GM23338 (cell line): ENCODE measurements at regions not wholly inside any gene's neighbourhood (a gene's known extent, or its start where the extent isn't known, plus 50 kb on each side); places are given as distances from the start of the nearest gene placed in this dataset.

Experiments
- ATAC-seq: fragments of 200-7000 bp; cut with Tn5 transposase; 3 replicates; pipeline ENCODE4 v1.9.1; 2020
- DNase-seq: peaks from one replicate; pipeline ENCODE4 v3.0.0-alpha.2; 2015; ENCODE audit warnings: low spot score
- H2AFZ ChIP-seq: fragments of 200-600 bp; sonication (generic); 2 replicates; pipeline ENCODE4 v1.8.0; 2016; ENCODE audit warnings: antibody characterized with exemption, mild to moderate bottlenecking, moderate library complexity
- H3F3A ChIP-seq: fragments of 200-600 bp; sonication (generic); replicated peaks from 2 replicates; pipeline ENCODE4 v1.8.0; 2017; ENCODE audit warnings: antibody characterized with exemption, mixed run types, low read depth
- H3K27ac ChIP-seq: fragments of 200-600 bp; sonication (generic); 2 replicates; pipeline ENCODE4 v1.6.1; 2016; ENCODE audit warnings: low read depth
- H3K27me3 ChIP-seq: fragments of 200-600 bp; sonication (generic); 2 replicates; pipeline ENCODE4 v1.8.0; 2016; ENCODE audit warnings: mild to moderate bottlenecking, mixed run types, moderate library complexity; ENCODE audit not compliant: insufficient read depth
- H3K36me3 ChIP-seq: fragments of 200-600 bp; sonication (generic); 2 replicates; pipeline ENCODE4 v1.8.0; 2016; ENCODE audit warnings: mild to moderate bottlenecking; ENCODE audit not compliant: insufficient read depth
- H3K4me1 ChIP-seq: fragments of 200-600 bp; sonication (generic); 2 replicates; pipeline ENCODE4 v1.8.0; 2016; ENCODE audit warnings: mild to moderate bottlenecking, moderate library complexity; ENCODE audit not compliant: insufficient read depth
- H3K4me2 ChIP-seq: fragments of 200-600 bp; sonication (generic); 2 replicates; pipeline ENCODE4 v1.7.1; 2017; ENCODE audit warnings: mixed run types
- H3K4me3 ChIP-seq: fragments of 200-600 bp; sonication (generic); 2 replicates; pipeline ENCODE4 v1.6.1; 2016; ENCODE audit warnings: mixed run types
- H3K79me2 ChIP-seq: fragments of 200-600 bp; sonication (generic); replicated peaks from 2 replicates; pipeline ENCODE4 v1.8.0; 2017; ENCODE audit warnings: mild to moderate bottlenecking; ENCODE audit not compliant: insufficient read depth
- H3K9me2 ChIP-seq: fragments of 200-600 bp; sonication (generic); 2 replicates; pipeline ENCODE4 v1.8.0; 2017; ENCODE audit not compliant: insufficient read depth
- H4K20me1 ChIP-seq: fragments of 200-600 bp; sonication (generic); replicated peaks from 2 replicates; pipeline ENCODE4 v1.8.0; 2017; ENCODE audit warnings: mild to moderate bottlenecking; ENCODE audit not compliant: insufficient read depth
- H3K27ac Mint-ChIP-seq: 2 replicates; pipeline ENCODE4 v1.8.0; 2020; ENCODE audit warnings: inconsistent platforms, mild to moderate bottlenecking, moderate library complexity, mixed read lengths
- H3K27me3 Mint-ChIP-seq: 3 replicates; pipeline ENCODE4 v1.8.0; 2022; ENCODE audit warnings: low read depth, mild to moderate bottlenecking, moderate library complexity, mixed read lengths, inconsistent platforms; ENCODE audit not compliant: insufficient read depth, poor library complexity
- H3K36me3 Mint-ChIP-seq: 3 replicates; pipeline ENCODE4 v1.8.0; 2021; ENCODE audit warnings: low read depth, mild to moderate bottlenecking, inconsistent platforms, moderate library complexity, mixed read lengths
- H3K4me1 Mint-ChIP-seq: 3 replicates; pipeline ENCODE4 v1.8.0; 2020; ENCODE audit warnings: mild to moderate bottlenecking, inconsistent platforms, mixed read lengths
- H3K4me3 Mint-ChIP-seq: 3 replicates; pipeline ENCODE4 v1.8.0; 2021; ENCODE audit warnings: moderate library complexity, mild to moderate bottlenecking, inconsistent platforms, mixed read lengths
- H3K9me3 Mint-ChIP-seq: 3 replicates; pipeline ENCODE4 v1.8.0; 2020; ENCODE audit warnings: moderate library complexity, mild to moderate bottlenecking, inconsistent platforms, mixed read lengths
- CREB1 ChIP-seq: fragments of 250-450 bp; sonication (Bioruptor Pico); IDR thresholded peaks from 2 replicates; pipeline ENCODE4 v1.5.0; 2020; ENCODE audit warnings: low read depth, mild to moderate bottlenecking, moderate library complexity
- CTCF ChIP-seq, 2 experiments: fragments of 200-600 bp in 1 of 2; sonication (generic) in 1 of 2; conservative IDR thresholded peaks; 2 replicates each; pipeline versions ENCODE4 v1.5.1 to v1.6.1; 2016 to 2017; ENCODE audit warnings: antibody characterized with exemption in 2 of 2, low read depth in 2 of 2, mild to moderate bottlenecking in 2 of 2, moderate library complexity in 1 of 2
- EZH2 ChIP-seq: fragments of 200-600 bp; sonication (generic); IDR thresholded peaks from one replicate; pipeline ENCODE4 v1.8.0; 2017; ENCODE audit warnings: antibody characterized with exemption, mild to moderate bottlenecking, low read depth; ENCODE audit not compliant: unreplicated experiment
- EZH2phosphoT487 ChIP-seq: fragments of 200-600 bp; sonication (generic); IDR thresholded peaks from one replicate; pipeline ENCODE4 v1.8.1; 2018; ENCODE audit warnings: antibody characterized with exemption; ENCODE audit not compliant: unreplicated experiment
- JUNB ChIP-seq: IDR thresholded peaks from one replicate; pipeline ENCODE4 v1.6.1; 2016; ENCODE audit warnings: antibody characterized with exemption; ENCODE audit not compliant: unreplicated experiment
- NANOG ChIP-seq: IDR thresholded peaks from 2 replicates; pipeline ENCODE4 v1.6.1; 2016; ENCODE audit warnings: antibody characterized with exemption, borderline replicate concordance
- POLR2AphosphoS5 ChIP-seq: IDR thresholded peaks from 2 replicates; pipeline ENCODE4 v1.6.1; 2016; ENCODE audit warnings: antibody characterized with exemption, low read depth
- STAT1 ChIP-seq: IDR thresholded peaks from one replicate; pipeline ENCODE4 v1.6.1; 2016; ENCODE audit warnings: antibody characterized with exemption; ENCODE audit not compliant: unreplicated experiment
- ZNF114 ChIP-seq: fragments of 250-450 bp; sonication (Bioruptor Pico); IDR thresholded peaks from 2 replicates; pipeline ENCODE4 v1.5.0; 2020; ENCODE audit warnings: mild to moderate bottlenecking, moderate library complexity
- ZNF331 ChIP-seq: fragments of 250-450 bp; sonication (Bioruptor Pico); IDR thresholded peaks from 2 replicates; pipeline ENCODE4 v1.5.0; 2020; ENCODE audit warnings: low read depth, mild to moderate bottlenecking, moderate library complexity
- ZNF462 ChIP-seq: fragments of 250-450 bp; sonication (Bioruptor Pico); IDR thresholded peaks from 2 replicates; pipeline ENCODE4 v1.5.0; 2020; ENCODE audit warnings: mild to moderate bottlenecking, moderate library complexity
- TF ChIP-seq, protein P1 (sequence below): IDR thresholded peaks from 2 replicates; pipeline ENCODE4 v1.6.1; 2016; ENCODE audit warnings: antibody characterized with exemption
- TF ChIP-seq, protein P2 (sequence below): IDR thresholded peaks from one replicate; pipeline ENCODE4 v1.6.1; 2018; ENCODE audit warnings: antibody characterized with exemption; ENCODE audit not compliant: unreplicated experiment

- no peaks in the 10 kb centered on the region for H3K36me3 ChIP-seq
- ATAC-seq = no peak
- no peak overlapping the region for H3K4me3 Mint-ChIP-seq
These were observed 89.4 kb upstream of the PPP2R3B start for GRCh38 chrX:475926-476723.

More at GRCh38 chrX:475926-476723, 89.4 kb upstream of the PPP2R3B start:
- Histone ChIP-seq H3K9me2 (no peaks in the 10 kb centered on the region), H3K4me2 (no peak overlapping the region), H3K4me1 (peaks cover 17% of the 10 kb centered on the region), H2AFZ (no peak overlapping the region), H3F3A (0 out of 2 replicates have a peak, but pooled peaks cover 4% of the 10 kb centered on the region), H3K4me3 (no peak overlapping the region), H3K27ac (0 out of 2 replicates have a peak overlapping the region, but pooled peaks have one; percentile 68), H3K27me3 (no peaks in the 10 kb centered on the region), H3K79me2 (no peaks in the 10 kb centered on the region), H4K20me1 (no peaks in the 10 kb centered on the region)
- H3K27ac Mint-ChIP-seq = no peak overlapping the region; the same call in 1 of the 2 replicates
- peak; percentile 71 for DNase-seq
- peaks cover 11% of the 10 kb centered on the region for H3K27me3 Mint-ChIP-seq
- no peak for TF ChIP-seq EZH2
- TF ChIP-seq CTCF (conservative IDR thresholded peaks at IDR 0.05; ENCODE audit: low read depth in 2 of 2) = no peak
- TF ChIP-seq STAT1 = no peak
- TF ChIP-seq ZNF331 (CRISPR knock-in tag) = no peak
- TF ChIP-seq, protein P1, sequence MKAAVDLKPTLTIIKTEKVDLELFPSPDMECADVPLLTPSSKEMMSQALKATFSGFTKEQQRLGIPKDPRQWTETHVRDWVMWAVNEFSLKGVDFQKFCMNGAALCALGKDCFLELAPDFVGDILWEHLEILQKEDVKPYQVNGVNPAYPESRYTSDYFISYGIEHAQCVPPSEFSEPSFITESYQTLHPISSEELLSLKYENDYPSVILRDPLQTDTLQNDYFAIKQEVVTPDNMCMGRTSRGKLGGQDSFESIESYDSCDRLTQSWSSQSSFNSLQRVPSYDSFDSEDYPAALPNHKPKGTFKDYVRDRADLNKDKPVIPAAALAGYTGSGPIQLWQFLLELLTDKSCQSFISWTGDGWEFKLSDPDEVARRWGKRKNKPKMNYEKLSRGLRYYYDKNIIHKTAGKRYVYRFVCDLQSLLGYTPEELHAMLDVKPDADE = no peak
- no peak for TF ChIP-seq ZNF114 (CRISPR knock-in tag)
- no peak for TF ChIP-seq CREB1 (CRISPR knock-in tag)
- no peak for TF ChIP-seq JUNB
- no peak for TF ChIP-seq NANOG
- TF ChIP-seq, protein P2, sequence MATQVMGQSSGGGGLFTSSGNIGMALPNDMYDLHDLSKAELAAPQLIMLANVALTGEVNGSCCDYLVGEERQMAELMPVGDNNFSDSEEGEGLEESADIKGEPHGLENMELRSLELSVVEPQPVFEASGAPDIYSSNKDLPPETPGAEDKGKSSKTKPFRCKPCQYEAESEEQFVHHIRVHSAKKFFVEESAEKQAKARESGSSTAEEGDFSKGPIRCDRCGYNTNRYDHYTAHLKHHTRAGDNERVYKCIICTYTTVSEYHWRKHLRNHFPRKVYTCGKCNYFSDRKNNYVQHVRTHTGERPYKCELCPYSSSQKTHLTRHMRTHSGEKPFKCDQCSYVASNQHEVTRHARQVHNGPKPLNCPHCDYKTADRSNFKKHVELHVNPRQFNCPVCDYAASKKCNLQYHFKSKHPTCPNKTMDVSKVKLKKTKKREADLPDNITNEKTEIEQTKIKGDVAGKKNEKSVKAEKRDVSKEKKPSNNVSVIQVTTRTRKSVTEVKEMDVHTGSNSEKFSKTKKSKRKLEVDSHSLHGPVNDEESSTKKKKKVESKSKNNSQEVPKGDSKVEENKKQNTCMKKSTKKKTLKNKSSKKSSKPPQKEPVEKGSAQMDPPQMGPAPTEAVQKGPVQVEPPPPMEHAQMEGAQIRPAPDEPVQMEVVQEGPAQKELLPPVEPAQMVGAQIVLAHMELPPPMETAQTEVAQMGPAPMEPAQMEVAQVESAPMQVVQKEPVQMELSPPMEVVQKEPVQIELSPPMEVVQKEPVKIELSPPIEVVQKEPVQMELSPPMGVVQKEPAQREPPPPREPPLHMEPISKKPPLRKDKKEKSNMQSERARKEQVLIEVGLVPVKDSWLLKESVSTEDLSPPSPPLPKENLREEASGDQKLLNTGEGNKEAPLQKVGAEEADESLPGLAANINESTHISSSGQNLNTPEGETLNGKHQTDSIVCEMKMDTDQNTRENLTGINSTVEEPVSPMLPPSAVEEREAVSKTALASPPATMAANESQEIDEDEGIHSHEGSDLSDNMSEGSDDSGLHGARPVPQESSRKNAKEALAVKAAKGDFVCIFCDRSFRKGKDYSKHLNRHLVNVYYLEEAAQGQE = no peak
- no peak for TF ChIP-seq POLR2AphosphoS5
- no peak for TF ChIP-seq EZH2phosphoT487
- TF ChIP-seq ZNF462 = no peak
- no peaks in the 10 kb centered on the region for H3K4me1 Mint-ChIP-seq
- H3K36me3 Mint-ChIP-seq = peaks cover 44% of the 10 kb centered on the region
- peaks cover 84% of the 10 kb centered on the region for H3K9me3 Mint-ChIP-seq
